Ammon's horn (tissue), 1 donor: ENCODE measurements at regions not wholly inside any gene's neighbourhood (a gene's known extent, or its start where the extent isn't known, plus 50 kb on each side); places are given as distances from the start of the nearest gene placed in this dataset.
A peak's percentile ranks its signal among the peaks of the same experiment; 100 is the strongest.

Experiments
- DNase-seq: peaks from one replicate; pipeline ENCODE4 v3.0.0-alpha.2; 2016; ENCODE audit warnings: low spot score

DNA sequence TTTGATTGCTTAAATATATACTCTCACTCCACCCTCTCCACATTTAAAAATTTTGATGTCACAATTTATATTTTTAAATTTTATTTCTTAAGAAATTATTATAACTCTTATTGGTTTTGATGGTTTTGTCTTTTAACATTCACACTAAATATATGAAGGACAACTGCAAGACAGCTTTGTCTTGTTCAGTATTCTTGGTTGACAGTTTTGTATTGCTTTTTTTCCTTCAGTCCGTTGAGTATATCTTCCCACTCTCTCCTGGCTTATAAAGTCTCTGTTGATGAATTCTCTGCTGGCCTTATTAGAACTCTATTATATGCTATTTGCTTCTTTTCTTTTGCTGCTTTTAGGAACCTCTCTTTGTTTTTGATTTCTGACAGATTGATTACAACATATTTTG lies 392.2 kb downstream of the C6orf118 start:
- no peak for DNase-seq

DNA sequence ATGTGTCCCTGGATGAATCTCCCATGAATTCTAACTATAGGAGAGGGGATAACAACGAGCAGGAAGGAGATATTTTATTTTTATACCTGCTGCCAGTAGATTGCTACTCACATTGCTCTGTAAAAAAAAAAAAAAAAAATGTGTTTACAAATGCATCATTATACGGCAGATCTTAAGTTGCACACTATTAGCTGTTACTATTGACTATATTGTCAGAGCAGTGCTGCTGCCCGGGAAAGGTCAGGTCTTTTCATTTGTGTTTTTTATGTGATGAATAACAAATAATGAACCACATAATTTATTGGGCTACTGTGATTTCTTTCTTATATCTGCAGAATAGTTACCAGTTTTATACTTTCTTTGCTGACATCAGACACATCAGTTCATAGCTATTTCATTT lies 393.3 kb downstream of the C6orf118 start:
- no peak for DNase-seq

DNA sequence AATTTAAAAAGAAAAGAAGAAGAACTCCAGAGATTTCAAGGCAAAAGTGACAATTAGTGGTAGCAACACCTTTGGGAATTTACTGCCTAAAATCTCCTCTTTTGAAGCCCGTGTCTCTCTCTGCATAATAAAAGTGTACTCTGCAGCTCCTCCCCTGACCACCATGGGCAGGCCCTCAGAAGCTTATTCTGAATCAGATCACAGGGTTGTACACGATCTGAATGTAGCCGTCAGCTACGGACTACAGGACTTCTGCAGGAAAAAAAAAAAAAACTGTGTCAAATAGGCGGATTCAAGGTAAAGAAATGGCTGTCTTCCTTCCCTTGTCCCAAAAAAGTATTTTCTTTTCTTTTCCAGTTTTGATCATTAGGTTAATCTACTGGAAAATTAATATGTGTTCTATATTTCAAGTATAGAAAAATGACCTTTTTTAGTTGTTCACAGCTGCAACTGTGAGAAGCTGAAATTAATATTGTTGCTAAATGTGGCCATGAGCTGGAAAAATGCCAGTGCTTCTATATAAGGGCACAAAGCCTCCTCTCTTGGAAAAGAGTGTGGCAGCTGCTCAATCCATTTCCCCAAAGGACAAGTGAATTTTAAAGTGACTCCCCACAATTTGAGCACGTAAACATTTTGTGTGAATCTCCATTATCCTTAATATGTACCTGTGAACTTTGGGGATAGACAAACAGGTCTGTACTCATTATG lies 397.4 kb downstream of the C6orf118 start:
- no peak for DNase-seq

DNA sequence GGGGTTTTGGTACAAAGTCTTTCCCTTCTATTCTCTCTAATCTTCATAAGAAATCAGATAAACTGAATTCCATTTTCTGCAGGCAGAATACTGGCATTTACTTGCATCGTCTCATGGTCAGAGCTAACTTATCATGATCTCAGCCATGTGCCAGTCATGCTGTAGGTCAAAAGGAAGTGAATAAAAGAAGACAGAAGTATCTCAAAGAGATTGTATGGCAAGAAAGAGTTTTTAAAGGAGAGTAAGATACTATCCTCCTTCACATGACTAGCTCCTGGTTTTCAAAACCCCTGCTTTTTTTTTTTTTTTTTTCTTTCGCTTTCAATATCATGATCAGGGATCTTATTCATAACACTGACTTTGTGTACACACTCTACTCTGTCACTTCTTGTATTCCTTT lies 398.3 kb downstream of the C6orf118 start:
- no peak for DNase-seq

DNA sequence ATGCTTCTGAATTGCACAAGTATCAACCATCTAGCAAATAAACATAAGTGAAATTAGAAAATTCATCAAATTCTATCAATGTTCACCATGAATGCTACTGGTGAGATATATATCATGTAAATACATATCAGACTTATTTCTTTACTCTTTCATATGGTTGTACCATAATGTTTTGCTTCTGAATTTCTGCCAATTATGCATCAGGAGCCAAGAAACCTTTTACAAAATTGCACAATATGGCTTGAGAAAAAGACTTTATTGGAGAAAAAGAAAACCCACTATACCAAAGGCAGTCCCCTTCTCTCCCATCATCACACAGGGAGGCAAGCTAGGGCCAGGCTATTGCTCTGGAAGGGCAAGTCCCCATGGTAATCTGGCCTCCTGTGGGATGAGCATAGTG lies 402.6 kb downstream of the C6orf118 start:
- no peak for DNase-seq

DNA sequence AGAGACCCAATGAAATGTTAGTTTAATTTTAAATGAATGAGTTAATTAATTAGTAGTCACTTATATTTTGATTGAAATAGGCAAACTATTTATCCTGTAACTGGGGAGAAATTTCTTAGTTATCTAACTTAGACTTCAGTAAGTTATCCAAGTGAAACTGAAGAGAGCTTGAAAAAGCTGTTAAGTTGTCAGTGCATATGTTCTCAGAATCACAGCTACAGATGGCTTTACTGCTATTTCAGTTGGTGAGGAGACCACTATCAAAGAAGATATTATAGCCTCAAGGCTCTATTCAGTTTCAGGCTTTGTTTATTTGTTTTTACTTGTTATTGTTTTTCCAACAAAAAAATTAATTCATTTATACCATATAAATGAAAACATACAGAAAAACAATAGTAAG lies 404.1 kb downstream of the C6orf118 start:
- no peak for DNase-seq

DNA sequence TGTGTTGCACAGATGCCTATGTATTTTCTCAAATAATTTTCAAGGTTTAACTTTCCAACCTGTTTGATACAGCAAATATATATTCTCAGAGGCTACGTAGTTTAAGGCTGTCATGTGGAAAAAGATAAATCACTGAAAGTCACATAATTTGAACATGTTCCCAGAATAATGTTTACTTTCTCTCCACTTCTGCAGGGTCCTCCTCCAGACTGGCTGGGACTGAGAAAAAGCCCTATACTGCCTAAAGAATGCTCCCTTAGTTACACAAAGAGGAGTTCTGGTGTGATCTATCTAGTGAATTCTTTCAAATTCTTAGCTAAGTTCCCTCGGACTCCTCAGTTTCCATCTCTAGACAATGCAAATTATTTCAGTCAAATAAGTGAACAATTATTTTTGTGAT lies 411.0 kb downstream of the C6orf118 start:
- no peak for DNase-seq

DNA sequence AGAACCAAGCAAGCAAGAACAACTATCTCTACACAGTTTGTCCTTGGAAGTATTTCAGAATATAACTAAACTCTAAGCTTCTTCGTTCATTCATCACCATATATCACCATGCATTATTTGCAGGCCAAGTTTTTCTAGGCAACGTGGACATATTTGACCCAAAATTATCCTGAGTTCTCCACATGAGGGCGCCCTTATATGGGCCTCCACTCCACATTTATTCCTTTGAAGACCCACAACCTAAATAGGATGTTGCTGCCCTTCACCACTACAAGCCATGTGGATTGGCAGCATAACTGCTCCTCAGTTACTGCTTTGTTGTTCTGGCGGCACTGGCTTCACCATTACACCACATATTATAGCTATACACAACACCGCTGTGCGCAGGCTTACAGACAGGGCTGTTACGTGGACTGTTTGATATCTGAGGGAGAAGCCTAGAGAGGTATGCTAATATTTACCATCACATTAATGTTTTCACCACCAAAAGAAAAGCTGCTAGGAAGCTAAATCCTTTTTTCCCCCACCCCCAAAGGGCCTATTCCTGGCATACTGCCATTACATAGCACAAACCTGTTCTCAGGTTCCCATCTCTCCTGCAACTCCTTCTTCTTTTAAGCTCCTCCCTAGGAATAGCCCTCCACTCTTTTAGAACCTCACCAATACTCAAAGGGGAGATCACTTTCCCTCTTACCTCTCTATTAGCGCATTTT lies 411.7 kb downstream of the C6orf118 start:
- DNase-seq: no peak

DNA sequence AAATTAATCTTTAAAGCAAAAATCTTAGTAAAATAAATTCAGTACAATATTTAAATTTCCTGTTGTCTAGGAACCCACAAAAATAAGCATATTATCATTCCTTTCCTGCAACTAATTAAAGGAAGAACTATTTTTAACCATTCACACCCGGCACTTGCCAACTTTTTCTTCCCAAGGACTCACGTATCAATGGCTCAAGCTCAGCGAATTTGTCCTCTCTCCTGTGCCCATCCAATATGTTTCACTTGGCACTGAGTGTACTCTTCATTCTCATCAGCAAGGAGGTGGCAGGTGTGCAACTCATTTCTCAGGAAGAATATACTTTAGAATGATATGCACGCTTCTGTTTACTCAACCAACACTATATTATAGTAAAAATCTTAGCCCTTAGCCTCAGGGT lies 419.4 kb downstream of the C6orf118 start:
- no peak for DNase-seq

DNA sequence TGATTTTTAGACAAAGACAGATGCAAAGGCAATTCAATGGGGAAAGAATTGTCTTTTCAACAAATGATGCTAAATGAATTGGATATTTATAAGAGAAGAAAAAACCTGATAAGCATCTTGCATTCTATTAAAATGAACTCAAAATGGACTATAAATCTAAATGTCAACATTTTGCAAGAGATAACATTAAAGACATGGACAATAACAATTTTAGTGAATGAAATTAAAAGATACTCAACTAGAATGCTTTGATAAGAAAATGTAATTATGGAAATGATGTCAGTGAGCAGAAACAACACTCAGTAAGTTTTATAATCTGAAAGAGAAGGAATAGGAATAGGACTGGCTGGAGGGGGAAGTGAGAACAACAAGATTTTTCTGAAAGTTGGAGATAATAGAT lies 421.7 kb downstream of the C6orf118 start:
- DNase-seq: no peak

DNA sequence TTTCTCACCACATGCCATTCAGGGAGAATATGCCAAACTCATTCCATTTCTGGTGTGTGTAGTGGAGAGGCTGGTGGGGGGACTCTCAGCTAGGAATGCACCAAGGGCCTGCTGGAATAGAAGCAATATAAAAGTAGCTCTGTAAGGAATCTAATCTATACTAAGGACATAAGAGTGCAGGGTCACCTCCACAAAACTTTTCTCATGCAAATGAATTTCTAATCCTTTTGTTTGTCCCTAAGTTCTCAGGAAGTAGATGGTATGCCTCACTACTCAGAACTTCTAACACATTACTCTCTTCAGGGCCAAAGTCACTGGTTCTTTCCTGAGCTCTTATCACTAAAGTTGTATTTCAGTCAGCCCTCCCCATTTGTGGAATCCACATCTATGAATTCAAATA lies 427.2 kb downstream of the C6orf118 start:
- DNase-seq: no peak

DNA sequence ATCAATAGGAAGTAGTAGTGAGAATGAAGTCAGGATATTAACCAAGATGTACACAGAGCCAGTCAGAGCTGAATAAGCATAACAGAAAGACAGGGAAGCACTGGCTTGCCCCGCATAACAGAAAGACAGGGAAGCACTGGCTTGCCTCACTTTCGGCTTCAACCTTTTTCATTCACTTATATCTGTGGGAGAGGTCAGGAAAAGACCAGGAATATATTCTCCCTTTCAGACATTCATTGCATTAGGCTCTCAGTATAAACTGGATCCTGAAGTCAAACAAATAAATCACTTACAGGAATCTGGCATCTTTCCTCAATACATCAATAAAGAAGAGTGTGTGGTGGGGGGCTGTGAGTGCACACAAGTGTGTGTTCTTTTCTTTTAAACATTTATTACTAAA lies 437.6 kb downstream of the C6orf118 start:
- DNase-seq: no peak

DNA sequence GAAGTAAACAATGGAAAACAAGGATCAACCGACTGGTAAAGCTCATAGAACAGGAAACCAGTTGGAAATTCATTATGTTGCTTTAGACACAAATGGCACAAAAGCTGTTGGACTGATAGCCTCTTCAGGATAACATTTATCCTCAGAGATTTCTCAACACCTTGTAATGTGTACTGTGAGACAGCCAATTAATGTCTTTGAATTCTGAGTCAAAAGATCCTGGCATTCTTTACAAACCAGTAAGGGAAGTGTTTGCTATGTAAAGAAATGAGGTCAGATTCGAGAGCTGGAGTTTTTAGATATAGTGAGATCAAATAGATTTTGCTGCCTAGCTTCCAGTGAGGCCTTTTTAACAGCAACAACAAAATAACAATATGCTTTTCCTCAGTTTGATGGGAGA lies 439.2 kb downstream of the C6orf118 start:
- DNase-seq: no peak

DNA sequence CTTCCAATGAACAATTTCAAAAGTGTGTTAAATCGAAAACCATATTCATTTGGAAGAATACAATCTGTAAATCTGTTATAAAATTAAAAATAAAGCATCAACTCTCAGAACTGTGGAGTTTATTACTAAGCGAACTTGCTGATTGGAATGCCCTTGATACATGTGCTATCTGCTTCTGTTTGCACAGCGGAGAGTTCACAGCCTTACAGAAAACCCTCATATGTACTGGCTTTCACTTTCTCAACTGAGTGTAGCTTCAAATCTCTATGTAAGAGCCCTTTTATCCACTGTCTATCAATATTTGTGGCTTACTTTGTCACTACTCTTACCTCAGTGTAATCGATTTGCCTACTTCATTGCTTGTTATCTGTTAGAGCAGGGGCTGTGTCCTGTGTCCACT lies 447.4 kb downstream of the C6orf118 start:
- DNase-seq: no peak

DNA sequence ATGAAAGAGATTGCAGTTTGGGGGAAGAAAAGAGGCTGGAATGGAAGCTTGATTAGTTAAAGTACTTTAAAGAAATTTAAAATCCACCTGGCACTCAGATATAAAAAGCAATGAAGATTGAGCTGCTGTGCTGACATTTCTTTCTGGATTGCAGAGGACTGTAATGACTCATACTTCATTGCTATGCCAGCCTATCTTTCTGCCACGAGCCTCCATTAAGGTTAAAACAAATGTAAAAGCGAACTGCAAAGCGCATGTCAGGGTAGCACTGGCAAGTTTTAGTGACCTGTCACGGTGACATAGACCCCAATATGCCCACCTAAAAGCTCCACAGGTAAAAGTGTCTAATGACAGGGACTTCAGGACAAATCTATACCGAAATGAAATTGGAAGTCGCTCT lies 449.6 kb downstream of the C6orf118 start:
- peak; percentile 19 for DNase-seq

DNA sequence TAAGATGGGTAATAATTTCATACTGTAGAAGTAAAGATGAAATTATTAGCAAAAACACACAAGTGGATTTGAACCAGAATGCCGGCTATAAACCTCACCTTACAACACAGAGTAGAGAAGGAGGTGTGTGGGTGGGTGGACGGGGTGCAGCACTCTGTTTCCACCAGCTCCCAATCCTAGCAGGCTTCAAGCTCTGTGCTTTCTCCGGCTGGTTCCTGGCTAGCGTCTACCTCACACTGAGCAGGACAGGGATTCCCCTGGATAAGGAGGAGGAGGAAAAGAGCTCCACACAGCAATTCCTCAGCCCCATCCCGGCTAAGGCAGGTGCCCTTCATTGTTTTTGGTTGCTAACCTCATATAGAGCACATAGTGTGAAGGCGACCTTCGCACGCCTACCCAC lies 453.3 kb downstream of the C6orf118 start:
- DNase-seq: no peak

DNA sequence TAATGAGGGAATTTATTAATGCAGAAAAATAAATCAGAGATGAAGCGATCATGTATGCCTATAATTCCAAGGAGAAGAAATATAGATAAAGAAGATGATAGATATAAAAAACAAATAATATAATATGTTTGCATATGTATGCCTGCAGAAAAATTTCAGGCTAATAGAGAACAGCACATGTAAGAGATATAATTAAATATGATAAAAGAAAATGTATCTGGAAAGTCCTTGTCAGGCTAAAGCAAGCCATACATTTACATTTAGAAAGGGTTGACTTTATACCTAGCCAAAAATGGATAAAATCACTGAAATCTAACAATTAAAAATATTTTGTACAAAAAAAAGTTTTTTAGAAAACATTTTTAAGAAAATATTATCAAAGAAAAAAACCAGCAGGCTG lies 454.1 kb downstream of the C6orf118 start:
- no peak for DNase-seq

DNA sequence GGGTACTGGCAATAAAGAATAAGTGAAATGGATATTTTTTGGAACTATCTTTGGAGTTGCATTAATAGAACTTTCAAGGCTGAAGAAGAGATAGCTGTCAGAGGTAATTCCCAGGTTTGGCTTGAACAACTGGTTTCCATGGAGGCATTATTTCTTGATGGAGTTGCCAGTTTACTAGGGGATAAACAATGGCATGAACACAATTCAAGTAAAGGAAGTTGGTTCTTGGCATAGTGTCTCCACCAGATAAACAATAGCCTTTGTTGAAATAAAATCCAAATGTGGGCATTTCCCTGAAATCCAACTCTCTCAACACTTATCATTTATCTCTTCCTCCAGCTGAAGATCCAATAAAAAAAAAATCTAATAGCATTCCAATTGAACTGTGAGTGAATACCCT lies 454.9 kb downstream of the C6orf118 start:
- DNase-seq: no peak

DNA sequence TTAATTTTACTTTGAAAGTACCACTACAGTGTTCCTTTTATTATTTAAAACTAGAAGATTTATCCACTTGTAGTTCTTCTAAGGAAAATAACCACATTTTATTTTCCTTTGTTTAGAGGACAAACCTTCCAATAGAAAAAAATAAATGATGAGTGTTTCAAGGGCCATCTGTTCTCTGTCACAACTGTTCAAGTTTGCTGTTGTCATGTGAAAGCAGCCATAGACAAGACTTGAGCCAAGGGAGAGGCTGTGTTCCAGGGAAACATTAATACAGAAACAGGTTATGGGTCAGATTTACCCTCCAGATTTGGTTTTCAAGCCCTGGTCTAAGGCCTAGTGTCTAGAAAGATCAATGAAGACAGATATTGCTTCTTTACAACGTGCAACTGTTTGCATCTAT lies 463.6 kb downstream of the C6orf118 start:
- no peak for DNase-seq

DNA sequence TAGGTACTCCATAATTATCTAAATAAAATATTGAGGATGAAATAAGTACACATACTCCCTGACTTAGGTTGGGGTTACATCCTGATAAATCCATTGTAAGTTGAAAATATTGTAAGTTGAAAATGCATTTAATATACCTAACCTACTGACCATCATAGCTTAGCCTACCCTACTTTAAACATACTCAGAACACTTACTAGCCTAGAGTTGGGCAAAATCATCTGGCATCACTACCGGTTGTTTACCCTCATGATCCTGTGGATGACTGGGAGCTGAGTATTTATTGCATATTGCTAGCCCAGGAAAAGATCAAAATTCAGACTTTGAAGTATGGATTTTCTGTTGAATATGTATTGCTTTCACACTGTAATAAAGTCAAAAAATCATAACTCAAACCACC lies 467.3 kb downstream of the C6orf118 start:
- DNase-seq: no peak

DNA sequence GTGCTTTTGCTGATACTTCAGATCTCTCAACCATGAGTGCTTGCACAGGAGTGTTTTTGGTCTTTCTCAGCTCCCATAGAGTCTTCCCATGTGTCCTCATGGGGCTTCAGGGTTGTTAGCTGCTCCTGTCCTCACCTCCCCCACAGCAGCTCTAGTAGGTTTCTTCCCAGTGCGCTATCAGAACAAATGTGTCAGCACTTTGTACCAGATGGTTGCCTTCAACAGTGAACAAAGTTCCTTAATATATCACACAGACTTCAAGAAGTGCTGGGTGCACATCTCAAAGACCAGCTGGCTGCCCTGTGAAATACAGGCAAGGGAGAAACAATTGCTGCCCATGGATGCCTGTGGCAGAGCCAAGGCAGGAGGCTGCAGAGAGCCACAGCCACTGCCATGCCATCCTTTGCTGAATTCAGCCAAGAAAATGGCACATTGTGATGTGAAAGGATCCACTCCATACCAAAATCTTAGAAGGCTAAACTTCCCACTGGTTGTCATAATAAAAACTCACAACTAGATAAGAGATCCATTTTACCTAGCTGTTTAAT lies 471.3 kb downstream of the C6orf118 start:
- DNase-seq: no peak

DNA sequence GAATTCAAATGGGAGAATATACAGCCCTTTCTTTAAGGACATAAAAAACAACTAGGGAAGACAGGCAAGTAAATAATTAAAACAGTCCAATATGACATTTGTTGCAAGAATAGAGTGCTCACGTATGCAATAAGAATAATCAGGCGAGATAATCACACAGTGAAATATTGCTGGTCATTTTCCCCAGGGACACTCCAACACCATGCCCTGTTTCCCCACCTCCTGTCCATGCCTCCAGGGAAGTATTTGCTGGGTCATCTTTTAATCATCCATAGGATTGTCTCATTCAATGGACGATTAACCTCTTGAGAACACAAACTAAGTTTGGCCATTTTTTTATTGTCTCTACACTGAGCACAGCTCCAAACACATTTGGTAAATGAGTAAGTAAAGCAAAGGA lies 472.9 kb downstream of the C6orf118 start:
- DNase-seq: no peak

DNA sequence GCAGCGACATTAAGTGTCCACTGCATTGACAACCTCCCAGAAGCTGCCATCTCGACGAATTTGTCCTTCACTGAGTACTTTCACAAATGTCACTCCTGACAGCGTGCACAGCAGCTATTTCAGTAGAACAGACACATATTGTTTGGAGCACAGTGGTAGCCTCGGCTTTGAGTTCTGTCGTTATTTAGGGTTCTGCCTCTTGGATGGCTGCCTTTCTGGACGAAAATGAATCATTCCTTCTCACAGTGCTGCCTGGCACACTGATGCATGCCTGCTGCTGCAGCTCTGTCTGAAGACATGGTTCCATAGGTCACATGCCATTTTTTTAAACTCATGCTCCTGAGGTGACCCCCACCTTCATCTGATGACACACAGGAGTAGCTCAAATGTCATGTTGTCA lies 477.0 kb downstream of the C6orf118 start:
- peak; percentile 87 for DNase-seq

DNA sequence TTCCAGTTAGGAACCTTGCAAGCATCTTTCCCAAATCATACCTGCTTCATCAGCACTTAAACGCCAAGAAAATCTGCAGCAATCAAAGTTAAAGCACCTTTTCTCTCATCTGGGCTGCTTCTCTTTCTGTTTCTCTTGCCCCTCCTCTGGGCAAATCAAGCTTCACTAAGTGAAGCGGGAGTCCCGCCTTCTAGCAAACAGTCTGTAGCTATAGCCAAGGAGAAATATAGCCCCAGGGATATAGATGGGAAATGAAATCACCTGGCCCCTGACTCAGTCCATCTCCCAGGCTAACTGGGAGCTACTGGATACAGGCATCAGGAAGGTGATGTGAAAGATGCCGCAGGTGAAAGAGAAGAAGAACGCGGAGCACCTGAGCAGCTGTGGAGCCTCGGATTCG lies 481.9 kb downstream of the C6orf118 start:
- no peak for DNase-seq
